Ammon's horn (tissue), 1 donor: ENCODE measurements at regions not wholly inside any gene's neighbourhood (a gene's known extent, or its start where the extent isn't known, plus 50 kb on each side); places are given as distances from the start of the nearest gene placed in this dataset.

ENCODE experiments used
- DNase-seq: peaks from one replicate; pipeline ENCODE4 v3.0.0-alpha.2; 2016; ENCODE audit warnings: low spot score

GRCh38 chr9:13648068-13648467, 368.6 kb upstream of the MPDZ start:
- no peak for DNase-seq

- no peak for DNase-seq
Observed at GRCh38 chr9:13646500-13647021, 367.1 kb upstream of the MPDZ start.

GRCh38 chr9:13645557-13645956, 366.1 kb upstream of the MPDZ start:
- DNase-seq: no peak

- no peak for DNase-seq
Observed at GRCh38 chr9:13644675-13645074, 365.2 kb upstream of the MPDZ start.

GRCh38 chr9:13642646-13643045, 363.2 kb upstream of the MPDZ start:
- no peak for DNase-seq

GRCh38 chr9:13629067-13629466, 349.6 kb upstream of the MPDZ start:
- no peak for DNase-seq

GRCh38 chr9:13628526-13628925, 349.0 kb upstream of the MPDZ start:
- DNase-seq: no peak

- DNase-seq: no peak
Observed at GRCh38 chr9:13627502-13627901, 348.0 kb upstream of the MPDZ start.

GRCh38 chr9:13627071-13627470, 347.6 kb upstream of the MPDZ start:
- DNase-seq: no peak

GRCh38 chr9:13626601-13627000, 347.1 kb upstream of the MPDZ start:
- no peak for DNase-seq

- no peak for DNase-seq
Observed at GRCh38 chr9:13621872-13622564, 342.5 kb upstream of the MPDZ start.

- DNase-seq: no peak
Observed at GRCh38 chr9:13616491-13617035, 337.1 kb upstream of the MPDZ start.

- no peak for DNase-seq
Observed at GRCh38 chr9:13615660-13616490, 336.4 kb upstream of the MPDZ start.

- no peak for DNase-seq
Observed at GRCh38 chr9:13614060-13614459, 334.6 kb upstream of the MPDZ start.

GRCh38 chr9:13613296-13613695, 333.8 kb upstream of the MPDZ start:
- no peak for DNase-seq

GRCh38 chr9:13608451-13608850, 329.0 kb upstream of the MPDZ start:
- no peak for DNase-seq

GRCh38 chr9:13607481-13608441, 328.3 kb upstream of the MPDZ start:
- peak; percentile 64 for DNase-seq

GRCh38 chr9:13606586-13606985, 327.1 kb upstream of the MPDZ start:
- no peak for DNase-seq

- DNase-seq: no peak
Observed at GRCh38 chr9:13603921-13604320, 324.4 kb upstream of the MPDZ start.

- no peak for DNase-seq
Observed at GRCh38 chr9:13598738-13599137, 319.2 kb upstream of the MPDZ start.

GRCh38 chr9:13597427-13597826, 317.9 kb upstream of the MPDZ start:
- no peak for DNase-seq

GRCh38 chr9:13597004-13597403, 317.5 kb upstream of the MPDZ start:
- DNase-seq: no peak
